Natural killer cell (primary cell): ENCODE measurements at regions not wholly inside any gene's neighbourhood (a gene's known extent, or its start where the extent isn't known, plus 50 kb on each side); places are given as distances from the start of the nearest gene placed in this dataset.

Experiments used
- ATAC-seq, 3 donors: fragments of 150-1000 bp in 2 of 3; fragments of 200-7000 bp in 1 of 3; cut with Tn5 transposase; 1 replicate in 1 of 3; 2 replicates in 2 of 3; pipeline ENCODE4 v1.10.0; 2021; ENCODE audit warnings: mild to moderate bottlenecking in 2 of 3, moderate library complexity in 2 of 3
- DNase-seq, 2 donors: peaks; one replicate each; pipeline versions ENCODE4 v3.0.0 to v3.0.0-alpha.2; 2013 to 2021; ENCODE audit warnings: mixed read lengths in 1 of 2
- H3K27ac ChIP-seq: one replicate; pipeline ENCODE4 v1.5.1; 2013; ENCODE audit warnings: mild to moderate bottlenecking, low read length
- H3K27me3 ChIP-seq: one replicate; pipeline ENCODE4 v1.6.1; 2013; ENCODE audit warnings: low read length; ENCODE audit not compliant: control insufficient read depth, insufficient read depth
- H3K36me3 ChIP-seq: one replicate; pipeline ENCODE4 v1.6.1; 2013; ENCODE audit warnings: low read length; ENCODE audit not compliant: control insufficient read depth, insufficient read depth
- H3K4me1 ChIP-seq: one replicate; pipeline ENCODE4 v1.6.1; 2013; ENCODE audit warnings: low read length; ENCODE audit not compliant: control insufficient read depth, insufficient read depth
- H3K4me3 ChIP-seq: one replicate; pipeline ENCODE4 v1.5.1; 2013; ENCODE audit warnings: low read length
- H3K9me3 ChIP-seq: one replicate; pipeline ENCODE4 v1.6.1; 2013; ENCODE audit warnings: low read length; ENCODE audit not compliant: control insufficient read depth, insufficient read depth
- H3K27ac Mint-ChIP-seq, 2 donors: one replicate each; pipeline ENCODE4 v1.8.0; 2022; ENCODE audit warnings: mild to moderate bottlenecking in 2 of 2, mixed read lengths in 2 of 2, moderate library complexity in 1 of 2
- H3K27me3 Mint-ChIP-seq, 2 donors: one replicate each; pipeline ENCODE4 v1.8.0; 2022; ENCODE audit warnings: low read depth in 2 of 2, mixed read lengths in 2 of 2
- H3K36me3 Mint-ChIP-seq: one replicate; pipeline ENCODE4 v1.8.0; 2022; ENCODE audit warnings: mixed read lengths
- H3K4me1 Mint-ChIP-seq, 2 donors: one replicate each; pipeline ENCODE4 v1.8.0; 2022; ENCODE audit warnings: mixed read lengths in 2 of 2
- H3K4me3 Mint-ChIP-seq: one replicate; pipeline ENCODE4 v1.8.0; 2022; ENCODE audit warnings: mild to moderate bottlenecking, moderate library complexity, mixed read lengths
- H3K9me3 Mint-ChIP-seq, 2 donors: one replicate each; pipeline ENCODE4 v1.8.0; 2022; ENCODE audit warnings: mixed read lengths in 2 of 2
- WGBS: methylation state at CpG from one replicate; pipeline ENCODE4 v1.1.7; 2013; ENCODE audit warnings: missing lambda C conversion rate; ENCODE audit not compliant: insufficient coverage; 5-methylcytosine and 5-hydroxymethylcytosine counted together
- intact Hi-C: fragments of 100-400 bp; cut with micrococcal nuclease; formaldehyde crosslinking; loops from one replicate; pipeline ENCODE4 v1.14.2; 2022
- TF ChIP-seq, protein P1 (sequence below): fragments of 200-600 bp; IDR thresholded peaks from one replicate; pipeline ENCODE4 v1.8.0; 2022; ENCODE audit warnings: antibody characterized with exemption

DNA sequence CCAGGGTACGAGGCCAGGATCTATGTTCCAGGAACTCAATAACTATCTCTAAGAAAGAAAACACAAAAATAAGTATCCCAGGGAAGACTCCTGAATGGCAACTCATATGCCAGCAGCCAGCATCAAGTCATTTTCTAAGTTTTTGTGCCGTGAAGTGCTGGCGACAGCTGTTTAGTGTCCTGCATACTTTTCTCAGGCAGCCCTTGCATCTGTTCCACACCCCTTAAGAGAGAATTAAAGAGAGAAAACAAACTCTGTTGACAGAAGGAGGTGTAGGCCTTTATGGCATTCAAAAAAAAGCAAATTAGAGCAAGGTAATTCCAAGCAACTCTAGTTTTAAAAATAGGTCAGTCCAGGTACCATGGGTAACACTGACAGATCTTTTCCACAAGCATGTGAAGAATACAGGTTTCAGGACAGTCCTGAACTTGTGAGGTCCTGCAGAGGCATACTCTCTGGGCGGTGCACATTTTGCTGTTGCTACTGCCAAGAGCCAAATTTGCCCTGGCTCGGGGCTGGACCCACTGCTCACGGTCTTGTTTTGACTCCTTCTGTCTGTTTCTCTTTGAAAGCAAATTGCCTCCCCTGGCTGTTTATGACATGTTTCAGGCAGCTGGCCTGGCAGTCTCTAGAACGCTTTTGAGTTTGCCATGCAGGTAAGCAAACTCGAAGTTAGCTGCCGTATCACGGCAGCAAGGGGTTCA lies 252.1 kb upstream of the ADAMTS9 start:
- intact Hi-C loops = no loop called here
- no peaks in the 10 kb centered on the region for H3K27me3 ChIP-seq
- TF ChIP-seq, protein P1, sequence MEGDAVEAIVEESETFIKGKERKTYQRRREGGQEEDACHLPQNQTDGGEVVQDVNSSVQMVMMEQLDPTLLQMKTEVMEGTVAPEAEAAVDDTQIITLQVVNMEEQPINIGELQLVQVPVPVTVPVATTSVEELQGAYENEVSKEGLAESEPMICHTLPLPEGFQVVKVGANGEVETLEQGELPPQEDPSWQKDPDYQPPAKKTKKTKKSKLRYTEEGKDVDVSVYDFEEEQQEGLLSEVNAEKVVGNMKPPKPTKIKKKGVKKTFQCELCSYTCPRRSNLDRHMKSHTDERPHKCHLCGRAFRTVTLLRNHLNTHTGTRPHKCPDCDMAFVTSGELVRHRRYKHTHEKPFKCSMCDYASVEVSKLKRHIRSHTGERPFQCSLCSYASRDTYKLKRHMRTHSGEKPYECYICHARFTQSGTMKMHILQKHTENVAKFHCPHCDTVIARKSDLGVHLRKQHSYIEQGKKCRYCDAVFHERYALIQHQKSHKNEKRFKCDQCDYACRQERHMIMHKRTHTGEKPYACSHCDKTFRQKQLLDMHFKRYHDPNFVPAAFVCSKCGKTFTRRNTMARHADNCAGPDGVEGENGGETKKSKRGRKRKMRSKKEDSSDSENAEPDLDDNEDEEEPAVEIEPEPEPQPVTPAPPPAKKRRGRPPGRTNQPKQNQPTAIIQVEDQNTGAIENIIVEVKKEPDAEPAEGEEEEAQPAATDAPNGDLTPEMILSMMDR = no peak
- Mint-ChIP-seq H3K9me3 (peaks cover 15 to 16% of the 10 kb centered on the region in 2 donors), H3K36me3 (no peaks in the 10 kb centered on the region), H3K27ac (no peak overlapping the region), H3K27me3 (no peaks in the 10 kb centered on the region), H3K4me3 (no peak overlapping the region), H3K4me1 (no peaks in the 10 kb centered on the region)
- WGBS = 89% methylated on average over 8 of the region's 10 CpGs
- H3K9me3 ChIP-seq = peaks cover 4% of the 10 kb centered on the region
- H3K4me3 ChIP-seq = no peak overlapping the region
- H3K4me1 ChIP-seq = no peaks in the 10 kb centered on the region
- H3K27ac ChIP-seq = no peak overlapping the region
- H3K36me3 ChIP-seq = no peaks in the 10 kb centered on the region
- DNase-seq (no peak), ATAC-seq (no peak)

DNA sequence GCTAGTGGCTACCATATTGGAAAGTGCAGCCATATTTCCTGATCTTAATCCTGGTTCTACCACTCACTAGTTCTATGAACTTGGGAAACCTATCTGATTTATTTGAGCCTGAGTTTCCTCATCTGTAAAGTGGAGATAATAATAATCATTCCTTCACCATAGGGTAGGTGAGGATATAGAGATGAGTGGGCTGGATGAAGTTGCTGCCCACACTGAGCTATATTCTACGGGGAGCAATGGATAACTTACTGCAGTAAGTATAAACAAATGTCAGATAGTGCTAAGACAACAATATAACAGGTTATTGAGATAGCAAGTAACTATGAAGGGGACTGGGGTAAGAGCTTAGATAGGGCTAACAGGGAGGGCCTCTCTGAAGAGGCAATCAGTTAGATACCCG lies 251.5 kb upstream of the ADAMTS9 start:
- peaks cover 4% of the 10 kb centered on the region for H3K9me3 ChIP-seq
- TF ChIP-seq, protein P1 = no peak
- H3K4me1 ChIP-seq = no peaks in the 10 kb centered on the region
- WGBS = 75% methylated on average over 2 of the region's 2 CpGs
- no peak overlapping the region for H3K4me3 ChIP-seq
- intact Hi-C loops = no loop called here
- peaks cover 15 to 16% of the 10 kb centered on the region in 2 donors for H3K9me3 Mint-ChIP-seq
- no peak overlapping the region for H3K27ac ChIP-seq
- no peak overlapping the region for H3K4me3 Mint-ChIP-seq
- H3K36me3 ChIP-seq = no peaks in the 10 kb centered on the region
- H3K27me3 Mint-ChIP-seq = no peaks in the 10 kb centered on the region
- no peak overlapping the region for H3K27ac Mint-ChIP-seq
- H3K36me3 Mint-ChIP-seq = peaks cover 4% of the 10 kb centered on the region
- no peaks in the 10 kb centered on the region for H3K4me1 Mint-ChIP-seq
- ATAC-seq (no peak), DNase-seq (no peak)
- no peaks in the 10 kb centered on the region for H3K27me3 ChIP-seq

DNA sequence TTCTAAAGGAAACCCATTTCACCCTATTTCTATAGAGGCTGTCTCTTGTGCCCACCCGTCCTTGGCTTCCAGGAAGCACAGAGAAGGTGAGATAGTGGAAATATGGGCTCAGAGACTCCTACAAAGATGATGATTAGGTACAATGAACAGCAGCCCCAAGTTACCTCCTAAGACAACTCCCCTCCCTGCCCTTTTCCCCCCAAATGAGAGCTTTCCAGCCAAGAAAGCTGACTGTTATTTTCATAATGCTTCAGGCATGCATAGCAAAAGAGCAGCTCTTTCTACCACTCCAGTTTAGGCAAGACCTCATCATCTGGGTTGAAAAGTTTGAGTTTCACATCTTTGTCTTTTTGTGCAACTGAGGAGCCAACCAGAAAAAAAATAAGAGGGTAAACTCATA lies 248.8 kb upstream of the ADAMTS9 start:
- 100% methylated on average over 1 of the region's 1 CpG for WGBS
- no peaks in the 10 kb centered on the region for H3K27me3 ChIP-seq
- Mint-ChIP-seq H3K36me3 (peaks cover 8% of the 10 kb centered on the region), H3K27me3 (no peaks in the 10 kb centered on the region), H3K4me3 (no peak overlapping the region), H3K27ac (no peak overlapping the region), H3K9me3 (peaks cover 18 to 19% of the 10 kb centered on the region in 2 donors), H3K4me1 (no peaks in the 10 kb centered on the region)
- no peak overlapping the region for H3K27ac ChIP-seq
- intact Hi-C loops = no loop called here
- no peak overlapping the region for H3K4me3 ChIP-seq
- no peaks in the 10 kb centered on the region for H3K36me3 ChIP-seq
- no peak for DNase-seq
- no peak for ATAC-seq
- no peaks in the 10 kb centered on the region for H3K4me1 ChIP-seq
- H3K9me3 ChIP-seq = no peaks in the 10 kb centered on the region
- TF ChIP-seq, protein P1 = no peak

DNA sequence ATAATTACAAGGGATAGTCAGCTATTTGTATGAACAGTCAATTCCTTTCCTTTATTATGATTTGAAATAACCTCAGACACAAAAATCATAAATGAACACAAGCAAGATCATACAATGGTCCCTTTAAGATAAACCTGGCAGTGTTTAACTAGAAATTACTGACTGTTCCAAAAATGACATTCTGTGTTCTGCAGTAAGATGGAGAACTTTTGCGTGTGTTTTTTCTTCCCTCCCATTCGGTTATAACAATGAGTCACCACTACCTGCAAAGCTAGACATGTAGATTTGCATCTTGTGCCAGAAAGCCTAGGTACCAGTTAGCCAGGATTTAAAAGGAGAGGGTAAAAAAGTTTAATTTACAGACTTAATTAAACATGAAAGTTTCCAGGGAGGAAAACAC lies 248.2 kb upstream of the ADAMTS9 start:
- H3K36me3 Mint-ChIP-seq = peaks cover 8% of the 10 kb centered on the region
- H3K4me1 ChIP-seq = no peaks in the 10 kb centered on the region
- H3K4me3 Mint-ChIP-seq = no peak overlapping the region
- no peaks in the 10 kb centered on the region for H3K4me1 Mint-ChIP-seq
- DNase-seq = no peak
- peaks cover 15% of the 10 kb centered on the region in 2 donors for H3K9me3 Mint-ChIP-seq
- no peaks in the 10 kb centered on the region for H3K36me3 ChIP-seq
- H3K27me3 ChIP-seq = no peaks in the 10 kb centered on the region
- H3K27ac Mint-ChIP-seq = no peak overlapping the region
- no peak overlapping the region for H3K4me3 ChIP-seq
- no peaks in the 10 kb centered on the region for H3K27me3 Mint-ChIP-seq
- intact Hi-C loops = no loop called here
- ATAC-seq = no peak
- no peaks in the 10 kb centered on the region for H3K9me3 ChIP-seq
- WGBS = no CpG with 5 or more reads among the region's 2 CpGs
- TF ChIP-seq, protein P1 = no peak
- no peak overlapping the region for H3K27ac ChIP-seq
